NOMO-1 (cell line): ENCODE measurements at regions not wholly inside any gene's neighbourhood (a gene's known extent, or its start where the extent isn't known, plus 50 kb on each side); places are given as distances from the start of the nearest gene placed in this dataset.
A peak's percentile ranks its signal among the peaks of the same experiment; 100 is the strongest.

Source experiments
- DNase-seq, 2 experiments: peaks; one replicate each; lab custom pipeline; 2025; ENCODE audit not compliant: unreplicated experiment in 2 of 2; lab: John Stamatoyannopoulos, UW

DNA sequence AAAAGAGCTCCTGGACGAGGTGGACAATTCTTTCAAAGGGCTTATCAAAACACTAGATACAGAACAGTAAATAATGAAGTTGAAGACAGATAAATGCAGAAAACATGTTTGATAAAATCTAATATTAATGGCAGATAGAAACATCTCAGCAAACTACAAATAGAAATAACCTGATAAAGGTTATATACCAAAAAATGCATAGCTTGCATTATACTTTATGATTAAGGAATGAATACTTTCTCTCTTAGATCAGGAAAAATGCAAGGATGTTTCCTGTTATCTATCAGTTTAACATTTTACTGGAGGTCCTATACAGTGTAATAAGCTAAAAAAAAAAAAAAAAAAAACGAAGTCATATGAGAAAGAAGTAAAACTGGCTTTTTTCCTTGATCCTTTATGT is 304.5 kb upstream of the CXorf51A start:
- no peak for DNase-seq

DNA sequence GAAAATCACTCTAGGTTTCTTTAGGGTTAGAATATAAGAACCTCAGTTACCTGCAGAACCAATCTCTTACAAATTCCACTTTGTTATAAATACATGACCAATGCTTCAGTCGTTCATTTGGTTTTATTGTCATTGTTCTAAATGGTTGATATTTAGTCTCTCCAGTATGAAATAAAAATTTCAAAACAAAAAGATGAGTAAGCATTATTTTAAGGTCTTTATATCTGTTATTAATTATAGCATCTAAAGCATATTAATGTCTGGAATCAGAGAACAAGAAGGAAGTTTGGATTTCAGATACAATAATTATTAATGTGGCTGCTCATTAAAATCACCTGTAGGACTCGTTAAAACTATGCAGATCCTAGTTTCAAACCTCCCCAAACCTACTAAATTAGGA is 265.4 kb upstream of the CXorf51A start:
- DNase-seq, result no peak

DNA sequence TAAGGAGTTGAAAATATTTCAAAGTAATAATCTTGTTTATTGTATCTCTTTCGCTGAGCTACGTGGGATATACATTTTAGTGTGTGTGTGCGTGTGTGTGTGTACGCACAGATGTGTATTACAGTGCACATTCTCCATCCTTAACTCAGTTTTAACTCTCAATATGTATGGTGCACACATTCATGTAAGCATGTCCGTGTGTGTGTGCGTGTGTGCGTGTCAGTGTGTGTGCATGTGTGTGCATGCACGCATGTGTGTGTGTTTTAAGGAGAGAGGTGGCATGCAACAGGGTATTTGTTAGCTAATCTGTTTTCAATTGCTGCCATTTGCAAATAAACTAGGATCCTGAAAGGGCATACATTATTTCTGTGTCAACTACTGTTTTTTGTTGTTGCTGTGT is 264.9 kb upstream of the CXorf51A start:
- DNase-seq, result no peak

DNA sequence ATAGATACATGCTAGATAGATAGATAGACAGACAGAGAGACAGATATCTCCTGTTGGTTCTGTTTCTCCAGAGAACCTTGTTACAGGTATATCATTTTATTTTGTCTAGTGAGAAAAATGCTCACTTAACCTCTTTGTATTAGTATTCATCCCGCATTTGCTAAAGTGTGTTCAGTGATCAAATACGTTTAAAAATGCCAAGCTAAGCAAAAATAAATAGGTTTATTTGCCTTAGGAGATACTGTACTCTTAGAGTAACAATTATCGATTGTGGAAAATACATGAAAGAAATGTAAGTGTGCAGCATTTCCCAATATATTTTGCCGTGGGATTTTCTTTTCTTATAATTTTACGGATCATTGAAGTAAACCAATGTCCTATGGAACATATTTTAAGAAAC is 262.9 kb upstream of the CXorf51A start:
- no peak for DNase-seq

DNA sequence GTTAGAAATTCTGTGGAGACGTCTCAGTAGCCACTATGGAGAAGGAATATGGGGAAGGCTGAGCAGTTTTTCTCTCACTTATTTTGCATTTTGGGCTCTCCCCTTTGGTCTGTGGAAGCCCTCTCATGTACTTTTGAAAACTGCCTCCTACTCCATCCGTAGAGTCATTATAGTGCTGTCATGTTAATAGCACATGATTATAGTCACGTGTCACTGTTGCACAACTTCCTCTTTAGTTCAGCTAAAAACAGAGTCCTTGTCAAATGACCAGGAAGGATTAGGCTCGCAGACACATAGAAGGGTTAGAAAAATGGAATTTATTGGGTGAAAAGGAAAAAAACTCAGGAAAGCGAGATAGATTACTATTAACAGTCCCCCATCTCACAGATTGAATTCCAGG is 258.2 kb upstream of the CXorf51A start:
- peak in 1 of 2 experiments; percentile 34 for DNase-seq

DNA sequence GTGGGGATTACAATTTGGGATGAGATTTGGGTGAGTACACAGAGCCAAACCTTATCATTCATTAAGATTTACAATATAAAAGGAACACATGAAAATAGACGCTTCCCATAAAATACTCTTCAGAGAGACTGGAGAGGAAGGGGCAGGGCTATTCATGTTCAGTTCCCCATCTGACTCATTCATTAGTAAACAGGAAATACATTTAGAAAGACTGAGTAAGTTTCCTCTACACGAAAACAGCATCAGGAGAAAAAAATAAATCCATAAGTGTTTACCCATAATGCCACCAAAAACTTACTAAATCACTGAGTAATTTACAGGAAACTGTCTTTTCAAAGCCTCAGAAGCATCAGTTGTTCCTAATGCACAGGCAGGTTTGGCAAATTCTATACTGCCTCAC is 255.4 kb upstream of the CXorf51A start:
- no peak for DNase-seq
